CD14-positive monocyte (primary cell): ENCODE measurements at regions not wholly inside any gene's neighbourhood (a gene's known extent, or its start where the extent isn't known, plus 50 kb on each side); places are given as distances from the start of the nearest gene placed in this dataset.

Experiments
- DNase-seq, 3 donors: peaks; one replicate each; pipeline ENCODE4 v3.0.0-alpha.2; 2011 to 2022
- H2AFZ ChIP-seq: 2 replicates; pipeline ENCODE4 v1.6.0; 2012; ENCODE audit warnings: mild to moderate bottlenecking, low read depth, low read length, inconsistent platforms; ENCODE audit not compliant: insufficient read depth, poor library complexity, severe bottlenecking
- H3K27ac ChIP-seq, 2 donors: 1 replicate in 1 of 2; 2 replicates in 1 of 2; pipeline ENCODE4 v1.5.1; 2012 to 2013; ENCODE audit warnings: low read length in 2 of 2, control low read depth in 1 of 2, inconsistent platforms in 1 of 2, low read depth in 1 of 2, mild to moderate bottlenecking in 1 of 2
- H3K27me3 ChIP-seq, 2 donors: one replicate each; pipeline versions ENCODE4 v1.6.0 to v1.6.1; 2011 to 2013; ENCODE audit warnings: low read length in 2 of 2; ENCODE audit not compliant: control insufficient read depth in 2 of 2, insufficient read depth in 2 of 2
- H3K36me3 ChIP-seq, 2 donors: replicated peaks in 1 of 2; 1 replicate in 1 of 2; 2 replicates in 1 of 2; pipeline versions ENCODE4 v1.5.1 to v1.6.1; 2012 to 2013; ENCODE audit warnings: low read length in 2 of 2, control low read depth in 1 of 2, inconsistent platforms in 1 of 2, mild to moderate bottlenecking in 1 of 2; ENCODE audit not compliant: insufficient read depth in 2 of 2, control insufficient read depth in 1 of 2
- H3K4me1 ChIP-seq, 2 donors: 1 replicate in 1 of 2; 2 replicates in 1 of 2; pipeline versions ENCODE4 v1.5.1 to v1.6.1; 2012 to 2013; ENCODE audit warnings: low read length in 2 of 2, control low read depth in 1 of 2, inconsistent platforms in 1 of 2, mild to moderate bottlenecking in 1 of 2, moderate library complexity in 1 of 2; ENCODE audit not compliant: insufficient read depth in 2 of 2, control insufficient read depth in 1 of 2
- H3K4me2 ChIP-seq: replicated peaks from 2 replicates; pipeline ENCODE3; 2012; ENCODE audit warnings: low read length, moderate library complexity, mild to moderate bottlenecking; ENCODE audit not compliant: poor library complexity, severe bottlenecking; ENCODE audit errors: extremely low read depth
- H3K4me3 ChIP-seq, 3 experiments: fragments of 200-600 bp in 1 of 3; sonication (generic) in 1 of 3; replicated peaks in 1 of 3; 1 replicate in 2 of 3; 2 replicates in 1 of 3; pipeline ENCODE4 v1.5.1; 2011 to 2013; ENCODE audit warnings: low read length in 3 of 3, mild to moderate bottlenecking in 3 of 3, control low read depth in 2 of 3, low read depth in 2 of 3, inconsistent platforms in 1 of 3, moderate library complexity in 1 of 3
- H3K79me2 ChIP-seq: 2 replicates; pipeline ENCODE4 v1.6.0; 2012; ENCODE audit warnings: mild to moderate bottlenecking, control low read depth, inconsistent platforms, low read length, moderate library complexity; ENCODE audit not compliant: insufficient read depth
- H3K9ac ChIP-seq: 2 replicates; pipeline ENCODE4 v1.6.0; 2017; ENCODE audit warnings: low read length, mild to moderate bottlenecking; ENCODE audit not compliant: insufficient read depth, poor library complexity, severe bottlenecking
- H3K9me3 ChIP-seq, 2 donors: replicated peaks in 1 of 2; 1 replicate in 1 of 2; 2 replicates in 1 of 2; pipeline versions ENCODE4 v1.5.1 to v1.6.1; 2012 to 2013; ENCODE audit warnings: low read length in 2 of 2, control low read depth in 1 of 2; ENCODE audit not compliant: control insufficient read depth in 1 of 2, insufficient read depth in 1 of 2
- H4K20me1 ChIP-seq: 2 replicates; pipeline ENCODE4 v1.6.0; 2012; ENCODE audit warnings: mild to moderate bottlenecking, low read length, control low read depth, moderate library complexity; ENCODE audit not compliant: insufficient read depth
- H3K27ac Mint-ChIP-seq, 7 donors: one replicate each; pipeline ENCODE4 v1.8.0; 2020; ENCODE audit warnings: mild to moderate bottlenecking in 7 of 7, mixed read lengths in 7 of 7, moderate library complexity in 6 of 7, inconsistent platforms in 2 of 7
- H3K27me3 Mint-ChIP-seq, 3 donors: one replicate each; pipeline ENCODE4 v1.8.0; 2021 to 2022; ENCODE audit warnings: low read depth in 3 of 3, mild to moderate bottlenecking in 3 of 3, mixed read lengths in 3 of 3, moderate library complexity in 3 of 3, inconsistent platforms in 1 of 3
- H3K36me3 Mint-ChIP-seq, 2 donors: one replicate each; pipeline ENCODE4 v1.8.0; 2020; ENCODE audit warnings: mixed read lengths in 2 of 2, inconsistent platforms in 1 of 2, mild to moderate bottlenecking in 1 of 2
- H3K4me1 Mint-ChIP-seq: one replicate; pipeline ENCODE4 v1.8.0; 2020; ENCODE audit warnings: mild to moderate bottlenecking, mixed read lengths
- H3K4me3 Mint-ChIP-seq, 2 donors: one replicate each; pipeline ENCODE4 v1.8.0; 2020; ENCODE audit warnings: mild to moderate bottlenecking in 2 of 2, mixed read lengths in 2 of 2, moderate library complexity in 1 of 2
- H3K9me3 Mint-ChIP-seq, 7 donors: one replicate each; pipeline ENCODE4 v1.8.0; 2020 to 2022; ENCODE audit warnings: mixed read lengths in 7 of 7, mild to moderate bottlenecking in 6 of 7, moderate library complexity in 6 of 7, inconsistent platforms in 2 of 7
- CTCF ChIP-seq: fragments of 200-600 bp; IDR thresholded peaks from one replicate; pipeline ENCODE4 v1.8.0; 2022; ENCODE audit warnings: antibody characterized with exemption, mild to moderate bottlenecking
- WGBS: methylation state at CpG from one replicate; pipeline ENCODE4 v1.1.5; 2013; ENCODE audit warnings: missing lambda C conversion rate; ENCODE audit not compliant: insufficient coverage; 5-methylcytosine and 5-hydroxymethylcytosine counted together
- intact Hi-C, 2 donors: fragments of 100-400 bp; cut with micrococcal nuclease; formaldehyde crosslinking; loops; one replicate each; pipeline versions ENCODE4 v1.15.0 to v1.15.1; 2023

- WGBS, result no CpG with 5 or more reads among the region's 1 CpG
- peaks cover 0 to 12% of the 10 kb centered on the region in 2 donors for H3K9me3 ChIP-seq
- intact Hi-C loops, result no loop called here
- DNase-seq, result no peak
- H3K4me3 Mint-ChIP-seq, result no peak overlapping the region
- H3K4me1 Mint-ChIP-seq, result no peaks in the 10 kb centered on the region
- no peaks in the 10 kb centered on the region for H4K20me1 ChIP-seq
- no peak overlapping the region for H2AFZ ChIP-seq
- no peak overlapping the region for H3K27ac Mint-ChIP-seq
- H3K36me3 Mint-ChIP-seq, result no peaks in the 10 kb centered on the region
- H3K79me2 ChIP-seq, result no peaks in the 10 kb centered on the region
- H3K4me1 ChIP-seq, result no peaks in the 10 kb centered on the region
- no peak overlapping the region for H3K27ac ChIP-seq
- peaks cover 0 to 5% (median 3%) of the 10 kb centered on the region in 7 donors for H3K9me3 Mint-ChIP-seq
- no peaks in the 10 kb centered on the region for H3K36me3 ChIP-seq
- TF ChIP-seq CTCF, result no peak
- H3K27me3 ChIP-seq, result no peaks in the 10 kb centered on the region
- H3K4me2 ChIP-seq, result no peak overlapping the region
- no peaks in the 10 kb centered on the region for H3K27me3 Mint-ChIP-seq
- H3K9ac ChIP-seq, result no peak overlapping the region
- no peak overlapping the region for H3K4me3 ChIP-seq
These were observed 713.7 kb upstream of the AADAT start for GRCh38 chr4:170803492-170803891.

GRCh38 chr4:170801771-170802170, 712.0 kb upstream of the AADAT start:
- Histone ChIP-seq H3K79me2 (no peaks in the 10 kb centered on the region), H3K4me2 (no peak overlapping the region), H3K4me3 (no peak overlapping the region), H3K27ac (no peak overlapping the region), H3K27me3 (no peaks in the 10 kb centered on the region), H3K4me1 (no peaks in the 10 kb centered on the region), H3K9ac (no peak overlapping the region), H4K20me1 (no peaks in the 10 kb centered on the region), H3K9me3 (peaks cover 0 to 9% of the 10 kb centered on the region in 2 donors), H3K36me3 (no peaks in the 10 kb centered on the region), H2AFZ (no peak overlapping the region)
- Mint-ChIP-seq H3K4me1 (no peaks in the 10 kb centered on the region), H3K9me3 (peaks cover 0 to 4% (median 3%) of the 10 kb centered on the region in 7 donors), H3K4me3 (no peak overlapping the region), H3K27me3 (no peaks in the 10 kb centered on the region), H3K27ac (no peak overlapping the region), H3K36me3 (no peaks in the 10 kb centered on the region)
- WGBS, result no CpG with 5 or more reads among the region's 3 CpGs
- no peak for DNase-seq
- intact Hi-C loops, result no loop called here
- TF ChIP-seq CTCF, result no peak
